ENCODE measurements at regions not wholly inside any gene's neighbourhood (a gene's known extent, or its start where the extent isn't known, plus 50 kb on each side); places are given as distances from the start of the nearest gene placed in this dataset.

DNA sequence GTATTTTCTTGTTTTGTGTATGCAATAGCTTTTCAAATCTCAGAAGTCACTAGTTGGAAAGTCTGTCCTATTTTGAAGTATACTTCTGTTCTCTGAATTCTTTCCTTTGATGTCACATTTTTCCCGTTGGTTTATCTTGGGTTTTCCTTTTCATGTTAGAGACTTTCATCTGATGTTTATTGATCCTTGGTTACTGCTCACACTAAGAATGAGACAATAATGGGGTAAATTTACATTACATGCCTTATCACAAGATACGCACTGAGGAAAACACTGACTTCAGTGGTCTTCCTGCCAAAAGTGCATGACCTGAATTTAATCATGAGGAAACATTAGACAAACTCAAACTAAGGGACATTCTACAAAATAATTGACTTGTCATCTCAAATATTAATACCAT lies 63.5 kb upstream of the C1GALT1 start:
- Histone ChIP-seq H3K4me3 (no peak overlapping the region), H3K27me3 (ENCODE audit: low read depth) (no peaks in the 10 kb centered on the region), H3K36me3 (no peaks in the 10 kb centered on the region), H3K4me1 (peaks cover 16% of the 10 kb centered on the region), H3K27ac (no peak overlapping the region), H3K9me3 (no peaks in the 10 kb centered on the region)
- no peak for DNase-seq
- no peak for ATAC-seq
- intact Hi-C loops (cut with DNase I), result no loop called here
- TF ChIP-seq, protein P1, sequence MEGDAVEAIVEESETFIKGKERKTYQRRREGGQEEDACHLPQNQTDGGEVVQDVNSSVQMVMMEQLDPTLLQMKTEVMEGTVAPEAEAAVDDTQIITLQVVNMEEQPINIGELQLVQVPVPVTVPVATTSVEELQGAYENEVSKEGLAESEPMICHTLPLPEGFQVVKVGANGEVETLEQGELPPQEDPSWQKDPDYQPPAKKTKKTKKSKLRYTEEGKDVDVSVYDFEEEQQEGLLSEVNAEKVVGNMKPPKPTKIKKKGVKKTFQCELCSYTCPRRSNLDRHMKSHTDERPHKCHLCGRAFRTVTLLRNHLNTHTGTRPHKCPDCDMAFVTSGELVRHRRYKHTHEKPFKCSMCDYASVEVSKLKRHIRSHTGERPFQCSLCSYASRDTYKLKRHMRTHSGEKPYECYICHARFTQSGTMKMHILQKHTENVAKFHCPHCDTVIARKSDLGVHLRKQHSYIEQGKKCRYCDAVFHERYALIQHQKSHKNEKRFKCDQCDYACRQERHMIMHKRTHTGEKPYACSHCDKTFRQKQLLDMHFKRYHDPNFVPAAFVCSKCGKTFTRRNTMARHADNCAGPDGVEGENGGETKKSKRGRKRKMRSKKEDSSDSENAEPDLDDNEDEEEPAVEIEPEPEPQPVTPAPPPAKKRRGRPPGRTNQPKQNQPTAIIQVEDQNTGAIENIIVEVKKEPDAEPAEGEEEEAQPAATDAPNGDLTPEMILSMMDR (IDR thresholded peaks at IDR 0.05), result no peak

DNA sequence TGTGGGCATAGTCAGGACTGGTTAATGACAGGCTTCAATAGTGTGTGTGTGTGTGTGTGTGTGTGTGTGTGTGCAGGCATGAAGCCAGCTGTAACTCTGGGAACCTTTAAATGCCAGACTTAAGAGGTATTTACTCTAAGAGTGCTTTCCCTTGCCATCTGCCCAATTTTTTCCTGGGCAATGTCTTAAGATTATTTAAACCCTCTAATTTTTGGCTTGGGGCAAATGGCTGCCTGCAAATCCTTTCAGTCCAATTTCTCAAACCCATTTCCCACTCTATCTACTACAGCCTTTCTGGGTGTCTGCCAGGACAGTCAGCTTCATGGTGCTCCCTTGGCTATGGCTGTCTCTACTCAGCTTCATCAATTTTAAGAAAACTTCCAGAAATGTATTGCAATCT lies 62.6 kb upstream of the C1GALT1 start:
- H3K27ac ChIP-seq, result no peak overlapping the region
- no peaks in the 10 kb centered on the region for H3K27me3 ChIP-seq (ENCODE audit: low read depth)
- H3K9me3 ChIP-seq, result no peaks in the 10 kb centered on the region
- intact Hi-C loops (cut with DNase I), result no loop called here
- DNase-seq (no peak), ATAC-seq (no peak)
- no peaks in the 10 kb centered on the region for H3K36me3 ChIP-seq
- H3K4me3 ChIP-seq, result no peak overlapping the region
- H3K4me1 ChIP-seq, result peaks cover 16% of the 10 kb centered on the region
- TF ChIP-seq, protein P1 (IDR thresholded peaks at IDR 0.05), result no peak

DNA sequence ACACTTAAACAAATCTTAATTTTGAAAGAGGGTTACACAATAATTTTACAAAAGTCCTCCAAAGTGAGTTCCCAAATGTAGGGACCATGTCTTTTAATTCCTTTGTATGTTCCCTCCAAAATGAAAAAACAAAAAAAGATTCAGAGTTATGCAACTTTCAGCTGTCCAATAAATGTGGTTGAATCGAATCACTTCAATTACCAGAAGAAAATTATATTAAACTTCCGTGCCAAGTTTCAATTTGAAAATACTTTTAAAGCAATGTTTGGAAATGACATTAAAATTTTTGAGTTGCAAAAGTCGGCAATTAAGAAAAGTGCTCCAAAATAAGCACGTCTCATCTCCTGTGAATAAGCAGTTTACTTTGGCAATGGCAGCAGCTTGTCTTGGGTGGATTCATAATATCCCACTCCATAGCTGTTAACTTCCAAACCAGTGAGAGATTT lies 60.3 kb upstream of the C1GALT1 start:
- H3K36me3 ChIP-seq, result no peaks in the 10 kb centered on the region
- H3K9me3 ChIP-seq, result no peaks in the 10 kb centered on the region
- ATAC-seq (peak in 1 of 2 donors; percentile 50), DNase-seq (no peak)
- no peak overlapping the region for H3K27ac ChIP-seq
- intact Hi-C loops (cut with DNase I), result no loop called here
- no peak overlapping the region for H3K4me3 ChIP-seq
- peaks cover 21% of the 10 kb centered on the region for H3K4me1 ChIP-seq
- TF ChIP-seq, protein P1 (IDR thresholded peaks at IDR 0.05), result no peak
- no peaks in the 10 kb centered on the region for H3K27me3 ChIP-seq (ENCODE audit: low read depth)

DNA sequence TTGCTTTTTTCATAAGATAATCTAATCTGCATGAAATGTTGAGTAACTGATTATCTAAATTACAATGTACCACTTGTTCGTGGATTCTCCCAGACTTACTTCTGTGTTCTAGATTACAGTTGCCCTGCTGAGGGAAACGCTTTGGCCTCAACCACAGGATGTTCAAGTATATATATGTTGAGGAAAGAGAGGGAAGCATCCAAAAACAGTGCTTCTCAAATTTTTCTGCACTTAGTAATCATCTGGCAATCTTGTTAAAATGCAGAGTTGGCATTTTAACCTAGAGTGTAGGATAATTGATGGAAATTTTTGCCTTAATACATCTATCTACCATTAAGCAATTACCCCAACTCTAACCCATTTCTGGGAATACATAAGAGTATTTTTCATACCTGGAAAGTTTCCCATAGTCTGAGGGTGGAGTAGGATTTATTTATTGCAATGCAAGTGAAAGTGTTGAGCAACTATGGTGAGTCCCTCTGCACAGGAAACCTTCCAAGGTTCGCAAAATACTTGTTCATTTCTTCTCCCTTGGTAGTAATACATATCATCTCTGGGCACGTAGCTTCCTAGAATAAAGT lies 59.6 kb upstream of the C1GALT1 start:
- intact Hi-C loops (cut with DNase I), result no loop called here
- no peaks in the 10 kb centered on the region for H3K36me3 ChIP-seq
- no peak overlapping the region for H3K27ac ChIP-seq
- ATAC-seq (peak; percentile 45 to 89), DNase-seq (no peak)
- TF ChIP-seq, protein P1 (IDR thresholded peaks at IDR 0.05), result no peak
- H3K9me3 ChIP-seq, result no peaks in the 10 kb centered on the region
- H3K4me1 ChIP-seq, result peaks cover 21% of the 10 kb centered on the region
- H3K4me3 ChIP-seq, result no peak overlapping the region
- H3K27me3 ChIP-seq (ENCODE audit: low read depth), result no peaks in the 10 kb centered on the region

DNA sequence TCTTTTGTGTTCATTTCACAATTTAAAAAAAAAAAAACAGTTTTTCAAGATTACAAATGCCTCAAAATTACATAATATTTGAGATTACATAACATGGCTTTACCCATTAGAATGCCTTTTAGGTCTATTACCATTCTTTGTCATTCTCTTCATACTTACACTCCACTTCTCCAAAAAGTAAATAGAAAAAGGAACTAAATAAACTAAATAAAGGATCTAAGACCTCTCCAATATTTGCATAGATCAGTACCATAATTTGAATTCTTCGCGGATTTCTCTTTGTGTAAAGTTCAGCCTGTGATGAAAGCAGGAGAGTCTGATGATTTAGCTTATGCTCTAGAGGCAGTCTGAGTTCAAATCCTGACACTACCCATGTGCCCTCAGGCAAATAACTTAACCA lies 56.4 kb upstream of the C1GALT1 start:
- ATAC-seq (peak; percentile 67 to 76), DNase-seq (no peak)
- TF ChIP-seq, protein P1 (IDR thresholded peaks at IDR 0.05), result no peak
- Histone ChIP-seq H3K36me3 (no peaks in the 10 kb centered on the region), H3K27me3 (ENCODE audit: low read depth) (no peaks in the 10 kb centered on the region), H3K4me1 (peaks cover 21% of the 10 kb centered on the region), H3K9me3 (no peaks in the 10 kb centered on the region), H3K4me3 (no peak overlapping the region), H3K27ac (no peak overlapping the region)
- intact Hi-C loops (cut with DNase I), result no loop called here

All from lower lobe of right lung (tissue), 2 donors.